Neural progenitor cell (in vitro differentiated cells): ENCODE measurements at regions not wholly inside any gene's neighbourhood (a gene's known extent, or its start where the extent isn't known, plus 50 kb on each side); places are given as distances from the start of the nearest gene placed in this dataset.

Experiments
- DNase-seq: peaks from one replicate; pipeline ENCODE4 v3.0.0-alpha.2; 2016; ENCODE audit warnings: low spot score
- H2AFZ ChIP-seq: fragments of 200-600 bp; sonication (generic); replicated peaks from 2 replicates; pipeline ENCODE4 v1.6.1; 2016; ENCODE audit warnings: antibody characterized with exemption
- H3F3A ChIP-seq: fragments of 200-600 bp; sonication (generic); 2 replicates; pipeline ENCODE4 v1.6.1; 2016; ENCODE audit warnings: antibody characterized with exemption, low read depth
- H3K27ac ChIP-seq: fragments of 200-600 bp; sonication (generic); 2 replicates; pipeline ENCODE4 v1.5.1; 2016; ENCODE audit warnings: mild to moderate bottlenecking
- H3K27me3 ChIP-seq: fragments of 200-600 bp; sonication (generic); 2 replicates; pipeline ENCODE4 v1.6.1; 2016; ENCODE audit warnings: mild to moderate bottlenecking, moderate library complexity
- H3K36me3 ChIP-seq: fragments of 200-600 bp; sonication (generic); 2 replicates; pipeline ENCODE4 v1.5.1; 2016
- H3K4me1 ChIP-seq: fragments of 200-600 bp; sonication (generic); 2 replicates; pipeline ENCODE4 v1.6.1; 2016; ENCODE audit warnings: mixed run types
- H3K4me2 ChIP-seq: fragments of 200-600 bp; sonication (generic); 2 replicates; pipeline ENCODE4 v1.6.1; 2016
- H3K4me3 ChIP-seq: fragments of 200-600 bp; sonication (generic); 2 replicates; pipeline ENCODE4 v1.5.1; 2016
- H3K79me2 ChIP-seq: fragments of 200-600 bp; sonication (generic); 2 replicates; pipeline ENCODE4 v1.6.1; 2016; ENCODE audit warnings: low read depth
- H3K9ac ChIP-seq: fragments of 200-600 bp; sonication (generic); 2 replicates; pipeline ENCODE4 v1.6.1; 2016
- H3K9me3 ChIP-seq: fragments of 200-600 bp; sonication (generic); 2 replicates; pipeline ENCODE4 v1.5.1; 2016; ENCODE audit warnings: low read depth
- H4K20me1 ChIP-seq: fragments of 200-600 bp; sonication (generic); 2 replicates; pipeline ENCODE4 v1.6.1; 2016; ENCODE audit warnings: low read depth
- H3K27ac Mint-ChIP-seq: 3 replicates; pipeline ENCODE4 v1.8.0; 2021; ENCODE audit warnings: mixed read lengths
- H3K27me3 Mint-ChIP-seq: 2 replicates; pipeline ENCODE4 v1.8.0; 2022; ENCODE audit warnings: low read depth, mild to moderate bottlenecking, inconsistent platforms, moderate library complexity, mixed read lengths; ENCODE audit not compliant: insufficient read depth
- H3K36me3 Mint-ChIP-seq: 3 replicates; pipeline ENCODE4 v1.8.0; 2021; ENCODE audit warnings: mixed read lengths
- H3K4me1 Mint-ChIP-seq: 3 replicates; pipeline ENCODE4 v1.8.0; 2021; ENCODE audit warnings: mixed read lengths
- H3K4me3 Mint-ChIP-seq: 3 replicates; pipeline ENCODE4 v1.8.0; 2021; ENCODE audit warnings: mild to moderate bottlenecking, moderate library complexity, mixed read lengths
- H3K9me3 Mint-ChIP-seq: 3 replicates; pipeline ENCODE4 v1.8.0; 2020; ENCODE audit warnings: mixed read lengths
- CTCF ChIP-seq: fragments of 200-600 bp; sonication (generic); IDR thresholded peaks from 2 replicates; pipeline ENCODE4 v1.5.1; 2017; ENCODE audit warnings: antibody characterized with exemption, mild to moderate bottlenecking
- EZH2 ChIP-seq: fragments of 200-600 bp; sonication (generic); IDR thresholded peaks from 2 replicates; pipeline ENCODE4 v1.6.1; 2017; ENCODE audit warnings: antibody characterized with exemption, mild to moderate bottlenecking, moderate library complexity
- EZH2phosphoT487 ChIP-seq: fragments of 200-600 bp; sonication (generic); IDR thresholded peaks from 2 replicates; pipeline ENCODE4 v1.6.1; 2017; ENCODE audit warnings: antibody characterized with exemption

- H3K9ac ChIP-seq, result no peak overlapping the region
- H2AFZ ChIP-seq, result no peak overlapping the region
These were observed 67.6 kb downstream of the CRYGS start for GRCh38 chr3:186476541-186476940.

GRCh38 chr3:186476044-186476468, 68.1 kb downstream of the CRYGS start:
- H3K27ac ChIP-seq, result no peak overlapping the region
- Mint-ChIP-seq H3K27ac (no peak overlapping the region), H3K9me3 (no peaks in the 10 kb centered on the region), H3K4me1 (peaks cover 20% of the 10 kb centered on the region), H3K4me3 (no peak overlapping the region), H3K36me3 (no peaks in the 10 kb centered on the region), H3K27me3 (no peaks in the 10 kb centered on the region)
- H3K27me3 ChIP-seq, result no peaks in the 10 kb centered on the region
- H3K79me2 ChIP-seq, result no peaks in the 10 kb centered on the region
- H3K4me1 ChIP-seq, result peaks cover 15% of the 10 kb centered on the region
- TF ChIP-seq EZH2 (no peak), EZH2phosphoT487 (no peak), CTCF (no peak)
- H3K4me2 ChIP-seq, result no peak overlapping the region
- H3K9me3 ChIP-seq, result no peaks in the 10 kb centered on the region
- H4K20me1 ChIP-seq, result no peaks in the 10 kb centered on the region
- no peak for DNase-seq
- no peak overlapping the region for H3K9ac ChIP-seq
- peak overlapping the region; percentile 35 for H2AFZ ChIP-seq
- no peak overlapping the region for H3K4me3 ChIP-seq
- no peaks in the 10 kb centered on the region for H3K36me3 ChIP-seq
- H3F3A ChIP-seq, result no peaks in the 10 kb centered on the region

More at GRCh38 chr3:186476541-186476940, 67.6 kb downstream of the CRYGS start:
- Histone ChIP-seq H3K27ac (no peak overlapping the region), H3K79me2 (no peaks in the 10 kb centered on the region), H3K9me3 (no peaks in the 10 kb centered on the region), H3F3A (no peaks in the 10 kb centered on the region), H3K4me1 (peaks cover 13% of the 10 kb centered on the region), H3K27me3 (no peaks in the 10 kb centered on the region), H3K4me3 (no peak overlapping the region), H3K4me2 (no peak overlapping the region), H3K36me3 (no peaks in the 10 kb centered on the region), H4K20me1 (no peaks in the 10 kb centered on the region)
- Mint-ChIP-seq H3K27me3 (no peaks in the 10 kb centered on the region), H3K27ac (no peak overlapping the region), H3K36me3 (no peaks in the 10 kb centered on the region), H3K4me3 (no peak overlapping the region), H3K9me3 (no peaks in the 10 kb centered on the region), H3K4me1 (peaks cover 15% of the 10 kb centered on the region)
- TF ChIP-seq CTCF (no peak), EZH2 (no peak), EZH2phosphoT487 (no peak)
- no peak for DNase-seq

GRCh38 chr3:186473166-186473565, 71.0 kb downstream of the CRYGS start:
- Histone ChIP-seq H3K4me3 (no peak overlapping the region), H4K20me1 (no peaks in the 10 kb centered on the region), H3K27ac (no peak overlapping the region), H3K27me3 (no peaks in the 10 kb centered on the region), H3K36me3 (no peaks in the 10 kb centered on the region), H3K9me3 (no peaks in the 10 kb centered on the region), H3K9ac (no peak overlapping the region), H3K4me2 (no peak overlapping the region), H3K4me1 (peaks cover 21% of the 10 kb centered on the region), H2AFZ (no peak overlapping the region), H3K79me2 (no peaks in the 10 kb centered on the region), H3F3A (no peaks in the 10 kb centered on the region)
- no peaks in the 10 kb centered on the region for H3K36me3 Mint-ChIP-seq
- DNase-seq, result no peak
- no peak for TF ChIP-seq CTCF
- TF ChIP-seq EZH2phosphoT487, result no peak
- no peak for TF ChIP-seq EZH2
- H3K4me1 Mint-ChIP-seq, result peaks cover 33% of the 10 kb centered on the region
- H3K27me3 Mint-ChIP-seq, result peaks cover 3% of the 10 kb centered on the region
- no peaks in the 10 kb centered on the region for H3K9me3 Mint-ChIP-seq
- no peak overlapping the region for H3K27ac Mint-ChIP-seq
- H3K4me3 Mint-ChIP-seq, result no peak overlapping the region
